ENCODE measurements at regions not wholly inside any gene's neighbourhood (a gene's known extent, or its start where the extent isn't known, plus 50 kb on each side); places are given as distances from the start of the nearest gene placed in this dataset.

- TF ChIP-seq POLR2AphosphoS5 (IDR thresholded peaks at IDR 0.05; ENCODE audit: low read depth, low read length) (no peak), CTCF (IDR thresholded peaks at IDR 0.05) (no peak), REST (IDR thresholded peaks at IDR 0.05; ENCODE audit: insufficient read depth in 1 of 2, low read depth in 2 of 2, low read length in 1 of 2) (no peak), SIN3A (IDR thresholded peaks at IDR 0.05; ENCODE audit: borderline replicate concordance, insufficient read depth, low read depth, low read length) (no peak)
These were observed 114.3 kb downstream of the LYZL1 start for GRCh38 chr10:29403208-29403607.

Data from Panc1 (cell line).